Trophoblast cell (in vitro differentiated cells and primary cell): ENCODE measurements at regions not wholly inside any gene's neighbourhood (a gene's known extent, or its start where the extent isn't known, plus 50 kb on each side); places are given as distances from the start of the nearest gene placed in this dataset.
"Not testable (repeated sequence)": the region's sequence is repeated elsewhere in the genome, so short reads cannot be mapped to it uniquely, and the experiment has no call there.

Experiments
- DNase-seq, 2 donors: peaks; one replicate each; pipeline ENCODE4 v3.0.0-alpha.2; 2016
- H2AFZ ChIP-seq: 2 replicates; pipeline ENCODE4 v1.6.1; 2013; ENCODE audit warnings: low read length, moderate library complexity, mild to moderate bottlenecking; ENCODE audit not compliant: insufficient read depth, poor library complexity
- H2AK5ac ChIP-seq: 2 replicates; pipeline ENCODE4 v1.6.1; 2013; ENCODE audit warnings: mild to moderate bottlenecking, low read length
- H2BK120ac ChIP-seq: 2 replicates; pipeline ENCODE4 v1.6.1; 2013; ENCODE audit warnings: low read length, mild to moderate bottlenecking, moderate library complexity; ENCODE audit not compliant: insufficient read depth, poor library complexity
- H2BK12ac ChIP-seq: 2 replicates; pipeline ENCODE4 v1.6.1; 2013; ENCODE audit warnings: mild to moderate bottlenecking, low read length, moderate library complexity
- H2BK5ac ChIP-seq: 2 replicates; pipeline ENCODE4 v1.6.1; 2013; ENCODE audit warnings: low read length, low read depth, moderate library complexity, mild to moderate bottlenecking; ENCODE audit not compliant: poor library complexity
- H3K14ac ChIP-seq: 2 replicates; pipeline ENCODE4 v1.6.1; 2013; ENCODE audit warnings: mild to moderate bottlenecking, low read length
- H3K18ac ChIP-seq: 2 replicates; pipeline ENCODE4 v1.6.1; 2013; ENCODE audit warnings: mild to moderate bottlenecking, low read length
- H3K23ac ChIP-seq: 2 replicates; pipeline ENCODE4 v1.6.1; 2013; ENCODE audit warnings: low read length
- H3K27ac ChIP-seq: 2 replicates; pipeline ENCODE4 v1.5.1; 2013; ENCODE audit warnings: low read depth, mild to moderate bottlenecking, inconsistent platforms, low read length, moderate library complexity
- H3K27me3 ChIP-seq: 2 replicates; pipeline ENCODE4 v1.6.1; 2013; ENCODE audit warnings: inconsistent platforms, mild to moderate bottlenecking, low read length, moderate library complexity; ENCODE audit not compliant: insufficient read depth
- H3K36me3 ChIP-seq, 2 experiments: 1 replicate in 1 of 2; 2 replicates in 1 of 2; pipeline ENCODE4 v1.6.1; 2013; ENCODE audit warnings: low read length in 2 of 2, mild to moderate bottlenecking in 2 of 2, moderate library complexity in 1 of 2; ENCODE audit not compliant: insufficient read depth in 2 of 2, control insufficient read depth in 1 of 2
- H3K4ac ChIP-seq: 2 replicates; pipeline ENCODE4 v1.6.1; 2013; ENCODE audit warnings: low read depth, mild to moderate bottlenecking, low read length, moderate library complexity
- H3K4me1 ChIP-seq, 2 experiments: 1 replicate in 1 of 2; 2 replicates in 1 of 2; pipeline ENCODE4 v1.6.1; 2013; ENCODE audit warnings: low read length in 2 of 2, mild to moderate bottlenecking in 2 of 2, moderate library complexity in 1 of 2; ENCODE audit not compliant: insufficient read depth in 2 of 2, control insufficient read depth in 1 of 2
- H3K4me2 ChIP-seq: 2 replicates; pipeline ENCODE4 v1.6.1; 2013; ENCODE audit warnings: inconsistent platforms, mild to moderate bottlenecking, low read length, moderate library complexity
- H3K4me3 ChIP-seq: 2 replicates; pipeline ENCODE4 v1.5.1; 2013; ENCODE audit warnings: mild to moderate bottlenecking, low read depth, low read length, inconsistent platforms
- H3K79me1 ChIP-seq: one replicate; pipeline ENCODE4 v1.6.1; 2013; ENCODE audit warnings: low read length
- H3K79me2 ChIP-seq: 2 replicates; pipeline ENCODE4 v1.6.1; 2013; ENCODE audit warnings: low read length, mild to moderate bottlenecking; ENCODE audit not compliant: control insufficient read depth, insufficient read depth, poor library complexity
- H3K9ac ChIP-seq: 2 replicates; pipeline ENCODE4 v1.6.1; 2013; ENCODE audit warnings: mild to moderate bottlenecking, low read length
- H3K9me3 ChIP-seq: 2 replicates; pipeline ENCODE4 v1.6.1; 2013; ENCODE audit warnings: low read depth, mild to moderate bottlenecking, control low read depth, inconsistent platforms, low read length; ENCODE audit not compliant: insufficient read depth
- H4K12ac ChIP-seq: 2 replicates; pipeline ENCODE4 v1.6.1; 2013; ENCODE audit warnings: low read depth, mild to moderate bottlenecking, low read length, moderate library complexity
- H4K8ac ChIP-seq: 2 replicates; pipeline ENCODE4 v1.6.1; 2013; ENCODE audit warnings: low read depth, mild to moderate bottlenecking, low read length, moderate library complexity
- H4K91ac ChIP-seq: one replicate; pipeline ENCODE4 v1.6.1; 2013; ENCODE audit warnings: low read depth, mild to moderate bottlenecking, low read length, moderate library complexity
- WGBS: extraction: QIAGEN DNeasy Blood & Tissue Kit; methylation state at CpG from one replicate; pipeline ENCODE4 v1.1.7; 2013; ENCODE audit warnings: missing lambda C conversion rate; ENCODE audit not compliant: insufficient read length, insufficient coverage; ENCODE audit errors: extremely low coverage; 5-methylcytosine and 5-hydroxymethylcytosine counted together

DNA sequence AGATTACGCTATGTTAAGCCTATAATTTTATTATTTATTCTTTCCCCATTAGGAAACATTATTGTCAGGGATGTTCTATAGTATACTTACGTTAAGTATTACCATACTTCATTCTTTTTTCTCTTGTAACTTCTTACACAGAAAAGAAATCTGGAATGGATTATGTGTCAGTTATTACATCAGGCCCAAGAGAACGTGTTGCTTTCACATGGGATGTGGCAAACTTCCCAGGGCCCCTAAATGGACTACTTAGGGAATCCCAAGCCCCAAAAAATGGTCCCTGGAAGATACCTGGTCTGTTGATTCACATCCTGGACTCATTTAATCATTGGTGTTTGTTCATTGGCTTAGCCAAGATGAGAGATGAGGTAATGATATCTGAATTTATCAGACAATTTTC, 249.8 kb downstream of the NRIP1 start:
- Histone ChIP-seq H3K4me2 (no peak overlapping the region), H3K4ac (no peak overlapping the region), H2BK120ac (no peak overlapping the region), H3K27ac (no peak overlapping the region), H4K12ac (no peak overlapping the region), H3K79me1 (no peaks in the 10 kb centered on the region), H3K4me3 (no peak overlapping the region), H3K18ac (no peak overlapping the region), H3K9ac (no peak overlapping the region), H3K14ac (no peak overlapping the region), H3K79me2 (no peaks in the 10 kb centered on the region), H3K36me3 (no peaks in the 10 kb centered on the region), H2BK5ac (no peak overlapping the region), H2AK5ac (no peak overlapping the region), H2BK12ac (no peak overlapping the region), H3K27me3 (no peaks in the 10 kb centered on the region), H4K91ac (no peak overlapping the region), H3K23ac (no peak overlapping the region), H3K4me1 (no peaks in the 10 kb centered on the region), H4K8ac (no peak overlapping the region), H2AFZ (no peak overlapping the region), H3K9me3 (no peaks in the 10 kb centered on the region)
- no peak for DNase-seq
- no CpG with 5 or more reads among the region's 3 CpGs for WGBS

DNA sequence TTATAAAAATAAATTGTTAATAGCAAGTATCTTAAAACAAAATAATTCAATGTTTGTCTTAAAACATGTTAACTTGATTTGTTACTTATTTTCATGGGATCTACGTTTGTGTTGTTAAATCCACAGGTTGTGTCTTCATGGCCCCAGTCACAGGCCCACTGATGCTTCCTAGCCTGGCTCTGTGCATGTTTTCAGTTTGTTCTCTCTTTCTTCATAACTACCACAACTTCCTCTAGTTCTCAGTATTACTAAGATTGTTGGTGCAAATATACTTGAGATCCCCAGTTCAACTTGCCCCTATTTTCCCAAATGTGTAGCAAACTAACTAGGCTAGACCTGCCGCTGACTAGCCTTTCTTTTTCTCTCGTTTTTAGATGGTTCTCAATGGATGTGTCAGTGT, 250.5 kb downstream of the NRIP1 start:
- Histone ChIP-seq H3K23ac (no peak overlapping the region), H3K4me1 (no peaks in the 10 kb centered on the region), H2BK5ac (no peak overlapping the region), H3K79me1 (no peaks in the 10 kb centered on the region), H4K8ac (no peak overlapping the region), H4K12ac (no peak overlapping the region), H4K91ac (no peak overlapping the region), H3K9me3 (no peaks in the 10 kb centered on the region), H2AK5ac (no peak overlapping the region), H3K79me2 (no peaks in the 10 kb centered on the region), H3K4me2 (no peak overlapping the region), H3K14ac (no peak overlapping the region), H3K18ac (no peak overlapping the region), H2BK12ac (no peak overlapping the region), H3K27me3 (no peaks in the 10 kb centered on the region), H3K36me3 (no peaks in the 10 kb centered on the region), H3K9ac (no peak overlapping the region), H3K4me3 (no peak overlapping the region), H2AFZ (no peak overlapping the region), H3K4ac (no peak overlapping the region), H2BK120ac (no peak overlapping the region), H3K27ac (no peak overlapping the region)
- no CpG with 5 or more reads among the region's 3 CpGs for WGBS
- DNase-seq: no peak

DNA sequence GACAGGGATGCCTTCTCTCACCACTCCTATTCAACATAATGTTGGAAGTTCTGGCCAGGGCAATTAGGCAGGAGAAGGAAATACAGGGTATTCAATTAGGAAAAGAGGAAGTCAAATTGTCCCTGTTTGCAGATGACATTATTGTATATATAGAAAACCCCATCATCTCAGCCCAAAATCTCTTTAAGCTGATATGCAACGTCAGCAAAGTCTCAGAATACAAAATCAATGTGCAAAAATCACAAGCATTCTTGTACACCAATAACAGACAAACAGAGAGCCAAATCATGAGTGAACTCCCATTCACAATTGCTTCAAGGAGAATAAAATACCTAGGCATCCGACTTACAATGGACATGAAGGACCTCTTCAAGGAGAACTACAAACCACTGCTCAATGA, 258.1 kb upstream of the SAMSN1 start:
- not testable (repeated sequence) for H2AK5ac ChIP-seq, H2BK5ac ChIP-seq, H2BK120ac ChIP-seq, H3K4ac ChIP-seq, H2AFZ ChIP-seq, H4K91ac ChIP-seq, H3K9ac ChIP-seq, H3K18ac ChIP-seq, DNase-seq, H2BK12ac ChIP-seq, H3K27ac ChIP-seq, H3K79me1 ChIP-seq, H3K23ac ChIP-seq, H3K9me3 ChIP-seq, H3K4me1 ChIP-seq, H4K8ac ChIP-seq, H4K12ac ChIP-seq, H3K79me2 ChIP-seq, H3K36me3 ChIP-seq, H3K27me3 ChIP-seq, H3K4me2 ChIP-seq, H3K4me3 ChIP-seq, H3K14ac ChIP-seq
- no CpG with 5 or more reads among the region's 2 CpGs for WGBS

DNA sequence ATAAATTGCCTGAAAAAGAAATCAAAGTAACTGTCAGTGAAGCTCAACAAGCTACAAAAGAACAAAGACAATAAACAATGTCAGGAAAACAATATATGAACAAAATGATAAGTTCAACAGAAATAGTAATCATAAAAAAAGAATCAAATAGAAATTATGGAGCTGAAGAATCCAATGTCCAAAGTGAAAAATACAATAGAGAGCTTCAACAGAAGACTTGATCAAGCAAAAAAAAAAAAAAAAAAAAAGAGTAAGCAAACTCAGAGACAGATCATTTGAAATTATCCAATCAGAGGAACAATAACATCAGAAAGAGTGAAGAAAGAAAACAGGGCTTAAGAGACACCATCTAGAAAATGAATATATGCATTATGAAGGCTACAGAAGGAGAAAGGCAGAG, 251.4 kb upstream of the SAMSN1 start:
- Histone ChIP-seq H3K4ac (no peak overlapping the region), H3K9me3 (no peaks in the 10 kb centered on the region), H3K23ac (no peak overlapping the region), H3K14ac (no peak overlapping the region), H3K79me2 (no peaks in the 10 kb centered on the region), H3K4me3 (no peak overlapping the region), H4K91ac (no peak overlapping the region), H3K27ac (no peak overlapping the region), H2BK5ac (no peak overlapping the region), H3K4me2 (no peak overlapping the region), H4K8ac (no peak overlapping the region), H2AFZ (no peak overlapping the region), H3K18ac (no peak overlapping the region), H2BK120ac (no peak overlapping the region), H3K27me3 (no peaks in the 10 kb centered on the region), H2BK12ac (no peak overlapping the region), H2AK5ac (no peak overlapping the region), H3K36me3 (no peaks in the 10 kb centered on the region), H3K9ac (no peak overlapping the region), H3K4me1 (no peaks in the 10 kb centered on the region), H4K12ac (no peak overlapping the region), H3K79me1 (no peaks in the 10 kb centered on the region)
- no peak for DNase-seq

DNA sequence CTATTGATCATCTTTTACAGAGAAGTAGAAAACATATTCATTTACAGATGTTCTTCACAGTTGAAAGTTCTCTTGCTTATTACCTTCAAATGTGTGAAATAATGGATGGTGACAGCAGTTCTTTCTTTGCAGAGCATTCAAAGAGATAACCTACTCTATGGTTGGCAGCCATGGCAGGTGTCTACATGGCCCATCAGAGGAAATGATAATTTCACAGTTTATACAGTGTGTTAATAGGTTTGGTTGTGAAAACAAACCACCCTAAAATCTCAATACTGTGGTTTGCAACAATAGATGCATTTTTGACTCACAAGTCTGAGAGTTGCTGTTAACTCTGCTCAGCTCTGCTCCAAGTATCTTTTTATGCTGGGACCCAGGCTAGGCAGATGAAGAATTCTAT, 241.2 kb upstream of the SAMSN1 start:
- Histone ChIP-seq H2AK5ac (no peak overlapping the region), H3K9ac (no peak overlapping the region), H4K8ac (no peak overlapping the region), H3K36me3 (no peaks in the 10 kb centered on the region), H3K4me3 (no peak overlapping the region), H3K18ac (no peak overlapping the region), H3K14ac (no peak overlapping the region), H3K9me3 (no peaks in the 10 kb centered on the region), H3K79me2 (no peaks in the 10 kb centered on the region), H2BK12ac (no peak overlapping the region), H3K4me1 (no peaks in the 10 kb centered on the region), H3K4ac (no peak overlapping the region), H2BK5ac (no peak overlapping the region), H4K91ac (no peak overlapping the region), H2AFZ (no peak overlapping the region), H2BK120ac (no peak overlapping the region), H3K23ac (no peak overlapping the region), H4K12ac (no peak overlapping the region), H3K27me3 (no peaks in the 10 kb centered on the region), H3K4me2 (no peak overlapping the region), H3K79me1 (no peaks in the 10 kb centered on the region), H3K27ac (no peak overlapping the region)
- no peak for DNase-seq
